Esophagus squamous epithelium (tissue), 5 donors: ENCODE measurements at regions not wholly inside any gene's neighbourhood (a gene's known extent, or its start where the extent isn't known, plus 50 kb on each side); places are given as distances from the start of the nearest gene placed in this dataset.

Source experiments
- DNase-seq: peaks from one replicate; lab custom pipeline; 2025; lab: John Stamatoyannopoulos, UW
- H3K27ac ChIP-seq, 4 donors: fragments of 200-600 bp; sonication (generic); one replicate each; pipeline ENCODE4 v1.5.1; 2016 to 2019; ENCODE audit warnings: mild to moderate bottlenecking in 1 of 4
- H3K27me3 ChIP-seq, 4 donors: fragments of 200-600 bp; sonication (generic); 1 replicate in 3 of 4; 2 replicates in 1 of 4; pipeline versions ENCODE4 v1.5.1 to v1.6.0; 2017 to 2021; ENCODE audit warnings: antibody characterized with exemption in 1 of 4
- H3K36me3 ChIP-seq, 3 donors: fragments of 200-600 bp; sonication (generic); one replicate each; pipeline ENCODE4 v1.5.1; 2016 to 2019
- H3K4me1 ChIP-seq, 3 donors: fragments of 200-600 bp; sonication (generic); one replicate each; pipeline ENCODE4 v1.5.1; 2017 to 2019
- H3K4me3 ChIP-seq, 4 donors: fragments of 200-600 bp; sonication (generic); 1 replicate in 3 of 4; 2 replicates in 1 of 4; pipeline ENCODE4 v1.5.1; 2016 to 2019; ENCODE audit warnings: mild to moderate bottlenecking in 2 of 4, moderate library complexity in 1 of 4
- H3K9me3 ChIP-seq, 3 donors: fragments of 200-600 bp; sonication (generic); one replicate each; pipeline ENCODE4 v1.5.1; 2016 to 2019
- POLR2A ChIP-seq, 4 donors: fragments of 450-650 bp; IDR thresholded peaks; one replicate each; pipeline ENCODE4 v1.6.1; 2017; ENCODE audit warnings: antibody characterized with exemption in 4 of 4, mild to moderate bottlenecking in 4 of 4, moderate library complexity in 3 of 4
- WGBS, 2 donors: methylation state at CpG; one replicate each; pipeline ENCODE4 v1.1.5; 2018; 5-methylcytosine and 5-hydroxymethylcytosine counted together
- intact Hi-C: fragments of 100-400 bp; cut with DNase I; formaldehyde crosslinking; loops from one replicate; pipeline ENCODE4 v1.15.0; 2022
- small RNA-seq, 4 donors: library from RNA; depleted of rRNA; stranded (forward); fragments of <200 nt; gene quantifications; one replicate each; pipeline ENCODE3, GENCODE V24; 2016
- TF ChIP-seq, protein P1 (sequence below), 6 experiments: fragments of 450-650 bp in 4 of 6; fragments of 200-600 bp in 2 of 6; sonication (generic) in 2 of 6; IDR thresholded peaks; one replicate each; pipeline ENCODE4 v1.5.1; 2016 to 2019; ENCODE audit warnings: antibody characterized with exemption in 6 of 6, mild to moderate bottlenecking in 4 of 6, moderate library complexity in 4 of 6
- donor health status: DM: yes; HTN: yes; CAD: no.

GRCh38 chr7:34596887-34597286, 61.1 kb upstream of the NPSR1 start:
- H3K27me3 ChIP-seq: no peaks in the 10 kb centered on the region
- no peak overlapping the region for H3K4me3 ChIP-seq
- no peak for DNase-seq
- no peak overlapping the region for H3K27ac ChIP-seq
- no peaks in the 10 kb centered on the region for H3K36me3 ChIP-seq
- no peak for TF ChIP-seq POLR2A (IDR thresholded peaks at IDR 0.05)
- TF ChIP-seq, protein P1, sequence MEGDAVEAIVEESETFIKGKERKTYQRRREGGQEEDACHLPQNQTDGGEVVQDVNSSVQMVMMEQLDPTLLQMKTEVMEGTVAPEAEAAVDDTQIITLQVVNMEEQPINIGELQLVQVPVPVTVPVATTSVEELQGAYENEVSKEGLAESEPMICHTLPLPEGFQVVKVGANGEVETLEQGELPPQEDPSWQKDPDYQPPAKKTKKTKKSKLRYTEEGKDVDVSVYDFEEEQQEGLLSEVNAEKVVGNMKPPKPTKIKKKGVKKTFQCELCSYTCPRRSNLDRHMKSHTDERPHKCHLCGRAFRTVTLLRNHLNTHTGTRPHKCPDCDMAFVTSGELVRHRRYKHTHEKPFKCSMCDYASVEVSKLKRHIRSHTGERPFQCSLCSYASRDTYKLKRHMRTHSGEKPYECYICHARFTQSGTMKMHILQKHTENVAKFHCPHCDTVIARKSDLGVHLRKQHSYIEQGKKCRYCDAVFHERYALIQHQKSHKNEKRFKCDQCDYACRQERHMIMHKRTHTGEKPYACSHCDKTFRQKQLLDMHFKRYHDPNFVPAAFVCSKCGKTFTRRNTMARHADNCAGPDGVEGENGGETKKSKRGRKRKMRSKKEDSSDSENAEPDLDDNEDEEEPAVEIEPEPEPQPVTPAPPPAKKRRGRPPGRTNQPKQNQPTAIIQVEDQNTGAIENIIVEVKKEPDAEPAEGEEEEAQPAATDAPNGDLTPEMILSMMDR (IDR thresholded peaks at IDR 0.05): peak in 1 of 6 experiments; percentile 43
- H3K9me3 ChIP-seq: no peaks in the 10 kb centered on the region
- no peaks in the 10 kb centered on the region for H3K4me1 ChIP-seq
- 56 to 78% methylated on average over 2 of the region's 2 CpGs for WGBS, 2 donors
- intact Hi-C loops: no loop called here

DNA sequence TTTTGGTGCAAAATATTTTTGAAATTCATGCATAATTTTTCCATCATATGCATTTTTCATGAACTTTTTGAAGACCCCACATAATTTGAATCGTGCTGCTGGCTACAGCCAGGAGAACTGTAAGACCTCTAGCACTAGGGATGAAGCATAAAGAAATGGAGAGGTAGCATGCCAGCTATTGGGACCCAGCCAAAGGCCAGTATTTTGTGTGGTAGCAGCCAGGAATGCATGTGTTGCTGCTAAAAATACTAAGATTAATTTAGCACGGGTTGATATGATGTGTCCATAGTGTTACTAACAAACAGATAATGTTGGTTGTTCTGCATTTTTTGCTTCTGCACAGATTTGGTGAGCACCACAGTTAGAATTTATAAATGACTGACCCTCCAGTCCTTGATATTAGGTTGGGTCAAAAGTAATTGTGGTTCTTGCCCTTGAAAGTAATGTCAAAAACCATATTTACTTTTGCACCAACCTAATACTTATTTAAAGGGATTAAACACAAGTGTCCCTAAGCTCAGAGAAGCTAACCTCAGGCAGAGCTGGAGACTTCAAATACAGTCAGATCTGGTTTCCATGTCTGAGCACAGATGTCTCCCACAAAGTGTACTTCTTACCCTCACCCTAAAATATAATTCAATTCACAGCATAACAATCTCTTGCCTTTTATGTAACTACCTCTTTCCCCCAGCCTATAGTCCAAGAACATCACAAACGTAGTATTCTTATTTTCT, 54.1 kb upstream of the NPSR1 start:
- TF ChIP-seq, protein P1 (IDR thresholded peaks at IDR 0.05): no peak
- TF ChIP-seq POLR2A (IDR thresholded peaks at IDR 0.05): no peak

More for the DNA sequence above, 54.1 kb upstream of the NPSR1 start:
- Histone ChIP-seq H3K4me1 (no peaks in the 10 kb centered on the region), H3K27ac (no peak overlapping the region), H3K4me3 (no peak overlapping the region), H3K9me3 (no peaks in the 10 kb centered on the region), H3K36me3 (no peaks in the 10 kb centered on the region), H3K27me3 (no peaks in the 10 kb centered on the region)
- DNase-seq: no peak
- intact Hi-C loops: no loop called here
- WGBS, 2 donors: 49 to 54% methylated on average over 3 of the region's 3 CpGs

Small RNAs in the stretch of these regions (small RNA-seq; reads per million reads assigned to genes)
- 0 to 0.30 (median 0) reads per million in 4 donors for gene RNU6-438P
